GM12891 (cell line): ENCODE measurements at regions not wholly inside any gene's neighbourhood (a gene's known extent, or its start where the extent isn't known, plus 50 kb on each side); places are given as distances from the start of the nearest gene placed in this dataset.

Experiments used
- PAX5 ChIP-seq: IDR thresholded peaks from 2 replicates; pipeline ENCODE4 v1.6.1; 2011; ENCODE audit warnings: low read length, moderate library complexity, mild to moderate bottlenecking; ENCODE audit not compliant: insufficient read depth, severe bottlenecking
- POLR2A ChIP-seq: IDR thresholded peaks from 2 replicates; pipeline ENCODE4 v1.6.1; 2011; ENCODE audit warnings: low read depth, low read length, control low read depth
- POLR2AphosphoS5 ChIP-seq: IDR thresholded peaks from 2 replicates; pipeline ENCODE4 v1.6.1; 2011; ENCODE audit warnings: low read depth, low read length, control low read depth
- SPI1 ChIP-seq: IDR thresholded peaks from 2 replicates; pipeline ENCODE4 v1.6.1; 2011; ENCODE audit warnings: low read depth, low read length, control low read depth
- TAF1 ChIP-seq: IDR thresholded peaks from 2 replicates; pipeline ENCODE4 v1.6.1; 2011; ENCODE audit warnings: low read depth, low read length, control low read depth

DNA sequence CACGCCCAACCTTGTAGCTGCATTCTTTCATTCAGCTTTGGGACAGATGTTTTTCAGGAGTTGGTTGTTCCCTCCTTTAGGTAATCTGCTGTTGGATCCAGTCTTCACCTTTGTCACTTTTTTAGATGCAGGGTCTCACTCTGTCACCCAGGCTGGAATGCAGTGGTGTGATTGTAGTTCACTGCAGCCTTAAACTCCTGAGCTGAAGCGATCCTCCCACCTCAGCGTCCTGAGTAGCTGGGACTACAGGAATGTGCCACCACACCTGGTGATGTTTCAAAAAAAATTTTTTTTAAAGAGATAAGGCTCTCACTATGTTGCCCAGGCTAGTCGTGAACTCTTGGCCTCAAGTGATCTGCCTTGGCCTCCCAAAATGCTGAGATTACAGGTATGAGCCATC, 164.3 kb downstream of the KTN1 start:
- TF ChIP-seq POLR2AphosphoS5 = no peak
- TF ChIP-seq POLR2A = no peak
- TF ChIP-seq TAF1 = no peak
- no peak for TF ChIP-seq SPI1
- no peak for TF ChIP-seq PAX5
